Umbilical cord (tissue), 1 donor: ENCODE measurements at regions not wholly inside any gene's neighbourhood (a gene's known extent, or its start where the extent isn't known, plus 50 kb on each side); places are given as distances from the start of the nearest gene placed in this dataset.
"Not testable (repeated sequence)": the region's sequence is repeated elsewhere in the genome, so short reads cannot be mapped to it uniquely, and the experiment has no call there.

Experiments used
- DNase-seq: peaks from one replicate; pipeline ENCODE4 v3.0.0-alpha.2; 2015; ENCODE audit warnings: low spot score

DNA sequence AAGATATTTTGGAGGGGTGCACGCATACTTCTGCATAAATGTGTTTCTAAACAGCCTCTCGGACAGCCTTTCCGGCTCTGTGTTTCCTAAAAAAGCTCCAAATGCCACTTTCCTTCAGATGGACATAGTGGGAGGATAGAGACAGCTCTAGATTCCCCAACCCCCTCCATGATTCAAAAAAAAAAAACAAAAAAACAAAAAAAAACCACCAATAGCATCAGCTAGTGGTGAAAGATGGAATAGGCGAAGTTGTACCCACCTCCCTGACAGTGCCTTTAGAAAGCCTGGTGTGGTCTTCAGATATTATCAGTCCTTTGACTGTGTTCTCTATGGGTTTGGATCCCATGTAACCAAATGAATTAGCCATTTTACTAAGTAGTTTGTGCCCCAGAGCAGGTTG, 94.1 kb downstream of the PHETA1 start:
- no peak for DNase-seq

DNA sequence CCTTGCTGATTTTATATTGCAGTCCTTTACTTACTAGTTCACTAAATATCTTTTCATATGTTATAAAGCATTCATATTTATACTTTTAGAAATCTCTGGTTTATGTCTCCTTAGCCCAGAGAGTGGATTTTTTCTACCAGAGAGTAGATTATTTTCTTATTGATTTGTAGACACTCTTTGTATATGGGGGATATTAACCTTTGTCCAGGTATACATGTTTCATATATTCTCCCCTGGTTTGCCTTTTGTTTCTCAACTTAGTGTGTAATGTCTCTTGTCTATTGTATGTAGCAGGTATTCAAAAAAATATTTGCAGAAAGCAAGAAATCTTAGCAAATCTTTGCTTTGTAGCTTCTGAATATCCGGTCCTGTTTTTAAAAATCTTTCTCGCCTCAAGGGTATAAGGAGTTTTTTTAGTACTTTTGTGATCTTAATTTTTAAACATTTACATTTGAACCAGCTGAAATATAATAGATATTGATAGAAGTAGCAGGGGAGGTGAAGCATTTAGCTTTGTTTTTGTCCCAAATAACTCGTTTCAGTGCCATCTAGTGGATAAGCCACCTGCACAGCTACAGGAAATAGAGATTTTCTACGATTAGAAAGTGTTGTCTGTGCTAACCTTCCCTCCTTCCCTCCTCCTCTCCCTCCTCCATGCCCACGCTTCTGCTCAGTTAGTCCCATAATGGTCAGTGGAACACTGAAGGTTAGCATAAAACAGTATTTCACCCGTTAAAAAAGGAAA, 97.0 kb downstream of the PHETA1 start:
- no peak for DNase-seq

DNA sequence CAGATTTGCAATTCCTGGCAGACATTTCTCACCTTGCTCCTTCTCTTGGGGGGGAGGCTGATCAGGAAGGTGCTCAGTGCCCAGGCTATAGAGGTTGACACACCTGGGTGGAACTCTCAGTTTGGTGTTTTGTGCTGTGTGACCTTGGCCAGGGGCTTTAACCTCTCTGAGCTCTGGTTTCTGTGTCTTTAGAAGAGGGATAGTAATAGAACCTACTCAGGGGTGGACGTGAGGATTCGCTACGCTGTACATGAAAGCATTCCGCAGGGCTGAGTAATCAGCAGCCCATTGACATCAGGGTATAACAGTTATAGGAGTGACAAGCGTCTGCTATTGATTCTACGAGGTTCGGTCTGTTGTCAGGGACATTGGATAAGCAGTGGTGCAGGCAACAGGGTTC, 98.1 kb downstream of the PHETA1 start:
- no peak for DNase-seq

DNA sequence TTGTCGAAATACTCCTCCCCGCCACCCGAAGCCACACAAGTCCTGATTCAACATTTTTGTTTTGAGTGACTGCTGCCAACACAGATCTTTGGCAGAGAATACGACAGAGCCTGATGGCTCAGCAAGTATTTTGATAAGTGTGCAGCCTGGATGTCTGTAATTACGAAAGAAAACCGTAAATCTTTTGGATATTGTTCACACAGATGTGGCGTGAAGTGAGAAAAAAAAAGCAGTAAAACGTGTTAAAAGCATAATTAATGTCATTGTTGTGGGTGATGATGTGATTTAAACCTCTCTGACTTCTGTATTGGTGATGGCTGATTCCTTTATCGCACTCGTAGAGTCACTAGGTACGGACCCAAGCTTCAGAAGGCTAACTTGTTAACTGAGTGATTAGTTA, 98.7 kb downstream of the PHETA1 start:
- no peak for DNase-seq

DNA sequence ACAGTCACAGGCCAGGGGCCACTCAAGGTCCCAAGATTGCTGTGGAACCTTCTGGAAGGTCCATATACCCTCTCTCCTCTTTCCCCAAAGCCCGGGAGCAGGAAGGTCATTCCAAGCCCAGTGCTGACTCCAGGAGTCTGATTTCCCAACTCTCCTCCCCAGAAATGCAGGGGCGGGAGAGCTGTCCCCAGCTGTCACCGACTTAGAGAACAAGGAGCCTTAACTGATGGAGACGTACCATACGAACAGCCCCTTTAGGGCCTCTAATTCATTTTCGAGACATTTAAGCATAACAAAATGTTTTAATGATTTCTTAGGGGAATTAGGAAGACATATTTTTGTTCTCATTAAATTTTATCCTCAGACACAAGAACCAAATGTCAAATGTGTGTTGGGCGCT, 99.2 kb downstream of the PHETA1 start:
- no peak for DNase-seq

DNA sequence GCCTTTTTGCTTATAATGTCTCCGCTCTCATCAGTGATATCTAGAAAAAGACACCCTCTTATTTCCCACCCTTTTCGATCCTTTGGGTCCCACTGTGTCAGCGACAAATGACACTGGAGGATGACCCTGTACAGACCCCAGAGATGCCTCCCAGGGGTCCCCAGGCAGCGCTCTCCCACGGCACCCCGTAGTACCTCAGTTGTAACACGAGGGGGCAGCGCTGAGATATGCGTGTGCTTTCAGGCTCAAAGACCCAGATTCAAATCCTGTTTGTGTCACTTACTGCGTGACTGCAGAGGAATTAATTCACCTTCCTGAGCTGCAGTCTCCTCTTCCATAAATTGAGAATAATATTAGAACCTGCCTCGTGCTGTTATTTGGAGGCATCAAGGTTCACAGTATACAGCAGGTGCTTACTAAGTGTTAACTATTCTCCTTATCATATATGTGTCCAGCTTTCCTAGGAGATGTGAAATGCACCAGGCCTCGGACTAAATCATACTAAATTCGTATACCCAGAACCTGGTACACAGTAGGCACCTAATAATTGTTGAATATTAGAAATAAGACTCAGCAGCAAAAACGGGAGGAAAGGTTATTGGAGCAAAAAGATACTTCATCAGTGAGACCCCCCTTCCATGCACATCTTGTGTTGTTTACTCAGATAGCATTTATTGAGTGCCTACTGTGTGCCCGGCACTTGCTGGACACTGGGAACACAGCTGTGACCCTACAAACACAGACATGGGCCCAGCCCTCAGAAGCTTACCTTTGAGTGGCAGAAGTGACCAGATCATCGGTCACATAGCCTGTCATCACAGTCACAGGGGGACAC, 99.9 kb downstream of the PHETA1 start:
- no peak for DNase-seq

DNA sequence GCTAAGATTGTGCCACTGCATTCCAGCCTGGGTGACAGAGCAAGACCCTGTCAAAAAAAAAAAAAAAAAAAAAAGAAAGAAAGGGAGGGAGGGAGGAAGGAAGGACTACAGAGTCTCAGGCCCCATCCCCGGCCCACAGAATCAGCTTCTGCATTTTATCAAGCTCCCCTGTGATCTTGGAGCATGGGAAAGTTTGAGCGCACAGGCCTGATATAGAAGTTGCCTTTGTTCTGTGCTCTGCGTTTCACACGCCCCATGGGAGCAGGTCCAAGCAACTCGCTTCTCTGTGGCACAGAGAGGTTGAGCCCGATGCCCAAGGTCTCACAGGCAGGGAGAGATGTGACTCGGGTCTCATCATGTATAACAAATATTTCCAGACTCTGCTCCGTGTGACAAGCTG, 101.8 kb downstream of the PHETA1 start:
- DNase-seq = peak; percentile 26

DNA sequence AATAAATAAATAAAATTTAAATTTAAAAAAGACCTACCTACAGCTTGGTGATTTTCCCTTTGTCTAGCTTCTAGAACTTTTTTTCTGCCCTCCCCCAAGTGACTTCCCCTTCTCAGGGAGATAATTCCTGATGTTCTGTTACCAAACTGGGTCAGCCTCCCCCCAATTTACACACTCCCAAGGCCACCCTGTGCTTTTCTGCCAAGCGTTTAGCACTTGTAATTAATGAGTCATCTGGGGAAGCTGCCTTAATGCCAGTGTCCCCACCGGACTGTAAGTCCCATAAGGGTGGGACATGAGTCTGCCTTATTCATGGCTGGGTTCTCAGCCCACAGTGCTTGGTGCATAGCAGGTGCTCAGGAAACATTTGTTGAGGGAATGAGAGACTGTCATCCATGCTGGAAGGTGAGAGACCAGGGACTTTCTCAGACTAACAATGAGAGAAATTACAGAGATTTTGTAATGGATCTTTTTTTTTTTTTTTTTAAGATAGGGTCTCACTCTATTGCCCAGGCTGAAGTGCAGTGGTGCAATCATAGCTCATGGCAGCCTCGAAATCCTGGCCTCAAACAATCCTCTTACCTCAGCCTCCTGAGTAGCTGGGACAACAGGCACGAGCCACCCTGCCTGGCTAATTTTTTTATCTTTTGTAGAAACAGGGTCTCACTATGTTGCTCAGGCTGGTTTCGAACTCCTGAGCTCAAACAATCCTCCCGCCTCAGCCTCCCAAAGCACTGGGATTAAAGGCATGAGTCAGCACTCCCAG, 106.8 kb downstream of the PHETA1 start:
- no peak for DNase-seq

DNA sequence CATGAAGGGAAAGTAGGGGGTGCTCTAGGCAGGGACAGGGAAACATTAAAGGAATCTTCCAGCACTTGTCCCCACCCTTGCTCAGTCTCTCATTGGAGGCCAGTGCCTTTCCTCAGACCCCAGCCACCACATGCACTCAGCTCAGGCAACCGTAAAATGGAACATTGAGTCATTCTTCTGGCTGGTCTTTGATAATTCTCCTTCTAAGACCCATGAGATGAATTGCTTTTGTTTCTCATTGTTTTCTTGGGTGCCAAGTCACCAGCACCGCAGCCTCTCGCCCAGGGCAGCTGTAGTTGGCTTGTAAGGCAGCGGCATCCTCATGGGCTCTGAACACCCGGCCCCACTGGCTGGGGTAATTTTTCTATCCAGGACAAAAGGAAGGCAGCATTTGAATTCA, 108.2 kb downstream of the PHETA1 start:
- no peak for DNase-seq

DNA sequence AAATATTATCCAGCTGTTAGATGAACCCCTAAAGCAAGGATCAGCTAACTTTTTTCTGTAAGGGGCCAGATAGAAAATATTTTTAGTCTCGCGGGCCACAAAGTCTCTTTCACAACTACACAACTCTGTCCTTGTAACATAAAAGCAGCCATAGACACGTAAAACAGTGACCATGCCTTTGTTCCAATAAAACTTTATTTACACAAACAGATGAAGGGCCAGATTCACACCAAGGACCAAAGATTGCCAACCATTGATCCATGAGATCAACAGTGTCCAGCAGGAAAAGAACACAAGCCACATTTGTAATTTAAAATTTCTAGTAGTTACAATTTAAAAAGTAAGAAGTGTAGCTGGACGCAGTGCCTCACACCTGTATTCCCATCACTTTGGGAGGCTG, 109.7 kb downstream of the PHETA1 start:
- no peak for DNase-seq

DNA sequence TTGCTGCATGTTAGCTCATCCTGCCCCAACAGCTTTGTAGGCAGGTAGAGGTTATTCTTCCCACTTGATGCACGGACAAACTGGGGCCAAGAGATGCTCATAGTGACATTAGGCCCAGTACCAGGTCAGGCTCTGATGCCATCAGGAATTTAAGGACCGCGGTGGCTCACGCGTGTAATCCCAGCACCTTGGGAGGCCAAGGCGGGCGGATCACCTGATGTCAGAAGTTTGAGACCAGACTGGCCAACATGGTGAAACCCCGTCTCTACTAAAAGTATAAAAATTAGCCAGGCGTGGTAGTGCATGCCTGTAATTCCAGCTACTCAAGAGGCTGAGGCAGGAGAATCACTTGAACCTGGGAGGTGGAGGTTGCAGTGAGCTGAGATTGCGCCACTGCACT, 110.8 kb downstream of the PHETA1 start:
- not testable (repeated sequence) for DNase-seq

DNA sequence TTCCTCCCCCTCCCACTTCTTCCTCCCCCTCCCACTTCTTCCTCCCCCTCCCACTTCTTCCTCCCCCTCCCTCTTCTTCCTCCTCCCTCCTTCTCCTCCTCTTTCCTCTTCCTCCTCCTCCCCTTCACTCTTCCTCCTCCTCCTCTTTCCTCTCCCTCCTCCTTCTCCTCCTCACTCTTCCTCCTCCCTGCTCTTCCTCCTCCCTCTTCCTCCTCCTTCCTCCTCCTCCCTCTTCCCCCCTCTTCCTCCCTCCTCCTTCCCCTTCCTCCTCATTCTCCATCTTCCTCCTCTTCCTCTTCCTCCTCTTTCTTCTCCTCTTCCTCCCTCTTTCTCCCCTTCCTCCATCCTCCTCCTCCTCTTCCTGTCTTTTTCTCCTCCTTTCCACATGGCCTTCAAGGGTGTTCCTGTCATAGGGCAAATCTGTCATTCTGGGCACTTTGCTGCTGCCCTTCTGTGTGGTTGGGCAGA, 111.4 kb downstream of the PHETA1 start:
- no peak for DNase-seq

DNA sequence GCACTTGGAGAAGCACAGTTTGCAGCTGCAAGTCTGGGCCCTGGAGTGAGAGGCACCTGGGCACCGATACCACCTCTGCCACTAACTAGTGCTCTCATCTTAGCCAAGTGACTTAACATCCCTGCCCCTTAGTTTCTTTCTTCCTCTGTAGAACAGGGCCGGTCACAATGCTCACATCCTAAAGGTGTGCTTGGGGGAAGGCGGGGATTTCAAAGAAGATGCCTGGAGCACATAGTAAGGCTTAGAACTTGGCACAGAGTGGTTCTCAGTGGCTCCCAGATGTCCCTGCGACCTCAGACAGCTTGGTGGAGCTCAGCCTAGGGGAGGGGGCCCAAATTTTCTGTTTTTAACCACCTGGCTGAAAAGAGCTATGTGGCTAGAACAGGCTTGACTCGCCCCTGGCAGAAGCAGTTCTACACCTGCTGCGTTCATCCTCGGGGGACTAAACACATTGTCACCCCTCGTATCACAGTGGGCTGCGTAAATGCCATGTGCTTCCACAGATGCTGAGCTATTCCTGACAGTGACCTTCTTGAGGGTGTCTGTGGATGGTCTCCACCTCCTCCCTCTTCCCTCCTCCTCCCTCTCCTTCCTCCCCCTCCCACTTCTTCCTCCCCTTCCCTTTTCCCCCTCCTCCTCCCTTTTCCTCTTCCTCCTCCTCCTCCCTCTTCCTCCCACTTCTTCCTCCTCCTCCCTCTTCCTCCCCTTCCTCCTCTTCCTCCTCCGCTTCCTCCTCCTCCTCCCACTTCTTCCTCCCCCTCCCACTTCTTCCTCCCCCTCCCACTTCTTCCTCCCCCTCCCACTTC, 112.1 kb downstream of the PHETA1 start:
- no peak for DNase-seq

DNA sequence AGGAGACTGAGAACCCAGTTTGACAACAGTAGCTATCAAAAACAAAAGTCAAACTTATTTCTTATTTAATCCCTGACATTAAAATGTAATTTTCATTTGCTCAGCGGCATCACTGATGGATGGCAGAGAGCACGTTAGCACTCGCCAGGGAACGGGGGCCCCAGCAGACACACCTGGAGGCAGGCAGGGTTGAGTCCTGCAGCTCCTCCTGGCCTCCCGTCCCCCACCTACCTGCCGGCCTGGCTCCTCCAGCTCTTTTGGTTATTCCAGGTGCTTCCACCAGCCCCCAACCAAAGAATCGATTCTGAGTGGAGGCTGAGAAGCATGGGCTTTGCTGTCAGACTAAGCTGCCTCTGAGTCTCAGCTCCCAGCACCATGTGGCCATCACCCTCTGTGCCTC, 113.6 kb downstream of the PHETA1 start:
- no peak for DNase-seq

DNA sequence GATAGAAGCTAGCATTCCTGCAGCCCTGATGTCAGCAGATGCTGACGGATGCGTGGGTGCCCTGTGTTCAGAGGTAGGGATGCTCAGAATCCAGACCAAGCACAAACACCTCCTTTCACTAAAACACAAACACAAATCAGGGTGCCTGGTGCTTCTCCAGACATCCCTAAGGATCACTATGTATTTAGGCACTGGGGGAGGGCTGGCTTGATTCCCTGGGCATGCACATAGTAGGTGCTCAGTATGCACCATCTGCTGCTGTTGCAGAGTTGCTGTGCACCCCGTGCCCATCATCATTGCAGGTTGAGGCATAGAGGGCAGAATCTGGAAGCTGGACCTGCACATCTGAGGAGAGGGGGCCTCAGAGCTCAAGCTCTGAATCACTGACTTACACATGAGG, 114.8 kb downstream of the PHETA1 start:
- no peak for DNase-seq

DNA sequence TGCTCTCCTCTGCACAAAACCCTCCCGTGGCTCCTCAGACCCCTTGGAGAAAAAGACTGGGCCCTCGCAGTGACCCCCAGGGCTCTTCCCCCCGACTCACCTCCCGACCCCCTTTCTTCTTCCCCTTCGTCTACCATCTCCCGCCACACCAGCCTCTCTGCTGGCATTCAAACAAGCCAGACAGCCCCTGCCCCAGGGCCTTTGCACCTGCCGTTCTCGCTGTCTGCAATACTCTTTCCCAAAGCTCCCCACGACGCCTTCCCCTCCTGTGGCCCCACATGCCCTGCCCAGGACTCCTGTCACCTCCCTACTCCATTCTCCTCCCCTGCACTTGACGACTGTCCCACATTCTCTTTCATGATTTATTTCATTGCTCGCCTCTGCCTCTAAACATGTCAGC, 115.7 kb downstream of the PHETA1 start:
- no peak for DNase-seq

DNA sequence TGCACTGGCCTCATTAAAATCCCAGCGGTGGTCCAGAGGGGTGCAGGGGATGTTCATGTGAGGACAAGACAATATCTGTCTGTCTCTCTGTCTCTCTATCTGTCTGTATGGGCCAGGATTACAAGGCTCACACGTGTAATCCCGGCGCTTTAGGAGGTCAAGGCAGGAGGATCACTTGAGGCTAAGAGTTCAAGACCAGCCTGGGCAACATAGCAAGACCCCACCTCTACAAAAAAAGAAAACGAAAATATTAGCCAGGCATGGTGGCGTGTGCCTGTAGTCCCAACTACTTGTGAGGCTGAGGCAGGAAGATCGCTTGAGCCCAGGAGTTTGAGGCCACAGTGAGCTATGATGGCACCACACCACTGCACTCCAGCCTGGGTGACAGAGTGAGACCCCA, 117.1 kb downstream of the PHETA1 start:
- DNase-seq = no peak

DNA sequence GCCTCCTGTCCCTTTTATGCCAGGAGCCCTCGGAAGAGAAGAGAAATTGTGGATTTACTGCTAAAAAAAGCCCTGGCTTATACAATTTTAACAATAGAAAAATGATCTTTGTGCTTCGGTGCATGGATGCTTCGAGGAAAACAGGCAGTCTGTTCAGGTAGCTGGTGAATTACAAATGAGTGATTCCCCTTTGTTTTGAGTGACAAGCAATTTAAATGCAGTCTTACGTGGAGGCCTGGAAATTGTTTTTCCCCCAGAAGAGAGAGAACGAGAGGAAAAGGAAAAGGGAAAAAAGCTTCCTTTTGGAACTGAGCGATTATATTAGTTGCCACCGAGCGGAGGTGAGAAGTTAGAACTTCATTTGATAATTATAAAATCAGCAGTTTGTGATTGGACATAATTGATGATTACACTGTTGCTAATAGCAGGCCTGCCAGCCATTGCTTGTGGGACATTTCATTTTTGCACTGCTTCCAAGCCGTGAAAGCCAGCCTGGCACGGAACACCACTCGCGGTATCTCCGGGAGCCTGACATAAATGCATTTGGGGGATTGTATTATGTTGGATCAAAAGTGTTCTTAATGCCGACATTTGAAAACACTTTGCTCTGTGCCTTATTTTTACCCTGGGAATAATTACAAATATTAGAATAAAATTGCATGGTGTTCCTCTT, 117.7 kb downstream of the PHETA1 start:
- DNase-seq = no peak

DNA sequence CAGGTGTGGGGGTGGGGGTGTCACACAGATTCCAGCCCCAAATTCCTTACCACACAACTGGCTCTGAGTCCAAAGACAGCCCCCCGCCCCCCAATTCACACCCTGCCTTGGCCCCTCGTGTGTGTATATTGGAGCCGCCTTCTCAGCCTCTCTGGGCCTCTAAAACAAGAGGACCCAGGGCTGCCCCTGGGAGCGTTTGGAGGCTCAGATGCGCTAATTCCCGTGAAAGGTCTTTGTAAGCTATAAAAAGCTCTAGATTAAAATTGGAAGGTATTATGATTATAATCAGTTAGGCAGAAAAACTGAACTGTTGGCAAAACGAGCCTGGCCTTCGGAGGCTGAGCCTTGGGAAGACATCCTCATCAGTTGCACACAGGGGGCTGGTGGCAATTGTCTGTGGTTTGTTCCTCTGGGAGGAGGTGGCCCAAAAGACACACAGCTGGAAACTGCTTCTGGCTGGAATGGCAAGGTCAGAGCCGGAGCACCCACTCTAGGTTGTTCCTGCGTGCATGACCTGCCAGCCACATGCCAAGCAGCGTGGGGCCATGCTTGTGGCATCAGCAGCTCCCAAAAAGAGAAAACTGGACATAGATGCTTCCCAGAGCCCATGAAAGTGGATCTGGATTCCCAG, 118.5 kb downstream of the PHETA1 start:
- DNase-seq = no peak

DNA sequence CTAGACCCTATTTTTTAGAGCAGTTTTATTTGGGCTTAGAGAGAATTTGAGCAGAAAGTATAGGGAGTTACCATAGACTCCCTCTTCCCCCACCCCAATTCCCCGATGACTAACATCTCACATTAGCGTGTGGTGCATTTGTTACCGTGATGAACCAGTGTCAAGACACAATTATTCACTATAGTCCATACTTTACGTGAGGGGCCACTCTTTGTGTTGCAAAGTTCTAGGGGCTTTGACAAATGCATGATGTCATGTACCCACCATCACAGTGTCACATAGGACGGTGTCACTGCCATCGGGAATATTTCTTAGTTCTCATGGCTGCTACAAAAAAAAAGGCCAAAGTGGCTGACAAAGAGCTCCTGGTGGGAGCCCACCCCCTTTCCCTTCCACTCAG, 119.1 kb downstream of the PHETA1 start:
- DNase-seq = no peak

DNA sequence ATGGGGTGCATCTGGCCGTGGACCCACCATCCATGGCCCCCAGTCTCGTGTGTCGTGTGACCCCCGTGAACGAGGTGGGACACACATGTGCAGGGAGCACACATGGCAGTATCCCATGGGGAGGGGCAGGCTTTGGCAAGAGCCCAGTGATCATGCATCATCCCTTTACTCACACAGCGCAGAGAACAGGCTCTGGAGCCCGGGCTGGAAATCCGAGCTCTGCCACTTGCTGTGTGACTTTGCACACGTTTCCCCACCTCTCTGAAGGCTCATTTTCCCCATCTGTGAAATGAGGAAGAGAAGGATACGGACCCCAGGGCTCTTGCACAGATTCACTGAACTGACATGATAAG, 119.9 kb downstream of the PHETA1 start:
- no peak for DNase-seq
